ENCODE measurements at regions not wholly inside any gene's neighbourhood (a gene's known extent, or its start where the extent isn't known, plus 50 kb on each side); places are given as distances from the start of the nearest gene placed in this dataset.

DNA sequence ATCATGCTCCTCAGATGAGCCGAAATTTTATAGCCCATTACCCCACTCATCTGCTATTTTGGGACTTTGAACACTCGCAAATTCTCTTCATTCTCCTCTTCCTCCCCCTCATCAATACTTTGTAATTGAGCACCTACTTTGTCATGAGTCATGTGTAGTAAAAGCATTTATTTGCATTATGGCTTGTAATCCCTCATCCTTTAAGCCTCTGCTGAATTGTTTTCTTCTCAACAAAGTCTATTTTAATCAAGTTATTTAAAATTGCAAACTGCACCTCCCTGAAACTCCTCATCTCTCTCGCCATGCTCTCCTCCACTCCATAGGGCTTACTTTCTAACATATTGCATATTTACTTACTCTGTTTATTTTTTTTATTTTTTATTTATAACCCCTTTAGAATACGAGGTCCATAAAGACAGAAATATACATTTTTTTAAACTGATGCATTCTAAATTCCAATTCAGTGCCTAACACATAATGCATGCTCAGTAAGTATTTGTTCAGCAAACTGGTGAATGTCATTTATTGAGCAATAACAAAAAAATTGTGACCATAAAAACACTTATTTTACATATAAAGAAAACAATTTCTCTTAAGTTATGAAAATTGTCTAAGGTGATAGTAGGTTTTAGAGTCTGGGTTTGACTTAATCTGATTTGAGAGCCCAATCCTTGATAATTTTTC is 161.7 kb downstream of the FASLG start:
- ChIA-PET CTCF (no interaction called here), POLR2A (interaction anchor here (0.6 kb wide), 1 partner anchor 573 kb away, joined by 3 read pairs; no protein-coding TSS in a partner anchor), RAD21 (ENCODE audit: low non-redundant PET in 1 of 2, low total read pairs in 2 of 2, uncharacterized antibody in 2 of 2, unreplicated experiment in 2 of 2) (no interaction called here)
- no peaks in the 10 kb centered on the region for H3K79me2 ChIP-seq (ENCODE audit: insufficient read depth, low read length)
- no peak for DNase-seq (ENCODE audit: low read depth, low spot score)
- no peaks in the 10 kb centered on the region for H3K9me3 ChIP-seq (ENCODE audit: control insufficient read depth in 1 of 2, insufficient read depth in 1 of 2, low read depth in 1 of 2, low read length in 2 of 2)
- H3K4me3 ChIP-seq (replicated peaks in 1 of 2; ENCODE audit: low read depth in 1 of 2, low read length in 2 of 2), result no peak overlapping the region
- no TSS peak for BruUV-seq (replicated peaks)
- intact Hi-C loops (cut with micrococcal nuclease), result no loop called here
- no peaks in the 10 kb centered on the region for H3K9me2 ChIP-seq (ENCODE audit: insufficient read depth)
- H3K4me2 ChIP-seq (ENCODE audit: low read length), result no peak overlapping the region
- TF ChIP-seq EZH2 (IDR thresholded peaks at IDR 0.05) (no peak), ZNF274 (IDR thresholded peaks at IDR 0.05; ENCODE audit: low read depth, low read length) (no peak), REST (IDR thresholded peaks at IDR 0.05; ENCODE audit: low read depth) (no peak), CEBPB (IDR thresholded peaks at IDR 0.05; ENCODE audit: low read depth) (no peak), FOSL1 (IDR thresholded peaks at IDR 0.05; ENCODE audit: low read depth) (no peak), ZFX (IDR thresholded peaks at IDR 0.05) (no peak)
- no peak overlapping the region for H2AFZ ChIP-seq (ENCODE audit: low read depth, low read length, poor library complexity, severe bottlenecking)
- no peaks in the 10 kb centered on the region for H3K36me3 ChIP-seq (ENCODE audit: control insufficient read depth in 1 of 2, insufficient read depth in 2 of 2, low read length in 2 of 2)
- H3K9ac ChIP-seq (ENCODE audit: low read length), result no peak overlapping the region
- H3K27ac ChIP-seq (ENCODE audit: low read depth, low read length), result no peak overlapping the region
- no peaks in the 10 kb centered on the region for H4K20me1 ChIP-seq (ENCODE audit: insufficient read depth)
- H3K27me3 ChIP-seq (ENCODE audit: insufficient read depth, low read length), result no peaks in the 10 kb centered on the region
- no peak for ATAC-seq
- H3K4me1 ChIP-seq (ENCODE audit: control insufficient read depth in 1 of 2, insufficient read depth in 2 of 2, low read length in 2 of 2), result peaks cover 5 to 21% of the 10 kb centered on the region in 2 experiments; a peak in 2 of 4 replicates
